ENCODE measurements at regions not wholly inside any gene's neighbourhood (a gene's known extent, or its start where the extent isn't known, plus 50 kb on each side); places are given as distances from the start of the nearest gene placed in this dataset.
"Not testable (repeated sequence)": the region's sequence is repeated elsewhere in the genome, so short reads cannot be mapped to it uniquely, and the experiment has no call there.

GRCh38 chr3:193910886-193911738, 224.8 kb upstream of the HES1 start:
- intact Hi-C loops (cut with micrococcal nuclease) = no loop called here
- peak; percentile 42 for DNase-seq
- ATAC-seq = peak; percentile 39

DNA sequence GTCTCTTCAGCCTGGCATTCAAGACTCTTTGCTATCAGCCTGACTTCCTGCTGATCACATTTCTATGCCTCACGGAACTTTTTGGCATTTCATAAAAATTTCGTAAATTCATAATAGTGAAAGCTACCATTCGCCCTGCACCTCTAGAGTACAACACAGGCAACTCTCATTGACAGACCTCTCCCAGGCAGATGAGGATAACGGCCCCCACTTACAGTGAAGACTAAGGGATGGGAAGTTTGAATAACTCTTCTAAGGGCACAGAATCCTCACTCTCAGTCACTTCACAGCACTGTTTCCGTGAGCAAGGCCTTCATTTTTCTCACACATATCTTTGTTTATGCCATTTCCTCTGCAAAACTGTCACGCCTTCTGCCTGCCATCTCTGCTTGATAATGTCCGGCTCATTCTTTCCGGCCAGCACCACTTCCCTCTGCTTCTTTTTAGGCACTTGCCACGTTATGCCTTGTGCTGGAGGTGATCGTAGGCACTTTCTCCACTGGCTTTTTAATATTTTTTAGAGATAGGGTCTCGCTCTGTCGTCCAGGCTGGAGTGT, 224.1 kb upstream of the HES1 start:
- DNase-seq (no peak), ATAC-seq (no peak)
- intact Hi-C loops (cut with micrococcal nuclease) = no loop called here

GRCh38 chr3:193912621-193913178, 223.2 kb upstream of the HES1 start:
- intact Hi-C loops (cut with micrococcal nuclease) = no loop called here
- no peak for ATAC-seq
- no peak for DNase-seq

DNA sequence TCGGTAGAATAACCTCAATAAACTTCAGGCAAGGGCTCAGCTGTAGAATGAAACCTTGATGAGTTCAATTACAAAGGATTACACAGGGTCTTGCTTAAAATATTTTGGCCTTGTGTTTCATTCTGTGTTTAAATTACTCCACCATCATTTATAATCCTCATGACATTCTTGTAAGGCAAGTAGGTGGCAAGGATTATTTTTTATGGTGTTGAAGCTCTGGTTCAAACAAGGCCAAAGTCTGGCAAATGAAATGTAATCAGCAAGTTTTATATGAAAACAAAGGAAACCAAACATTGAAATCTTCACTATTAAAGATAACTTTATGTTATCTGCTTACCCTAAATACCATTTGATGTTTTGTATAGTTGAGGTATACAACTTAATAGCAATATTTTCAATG, 221.3 kb upstream of the HES1 start:
- intact Hi-C loops (cut with micrococcal nuclease) = no loop called here
- no peak for ATAC-seq
- no peak for DNase-seq

- DNase-seq = no peak
- intact Hi-C loops (cut with micrococcal nuclease) = no loop called here
- ATAC-seq = no peak
Observed at GRCh38 chr3:193915099-193915498, 220.8 kb upstream of the HES1 start.

GRCh38 chr3:193915613-193916012, 220.3 kb upstream of the HES1 start:
- no peak for DNase-seq
- intact Hi-C loops (cut with micrococcal nuclease) = no loop called here
- ATAC-seq = no peak

DNA sequence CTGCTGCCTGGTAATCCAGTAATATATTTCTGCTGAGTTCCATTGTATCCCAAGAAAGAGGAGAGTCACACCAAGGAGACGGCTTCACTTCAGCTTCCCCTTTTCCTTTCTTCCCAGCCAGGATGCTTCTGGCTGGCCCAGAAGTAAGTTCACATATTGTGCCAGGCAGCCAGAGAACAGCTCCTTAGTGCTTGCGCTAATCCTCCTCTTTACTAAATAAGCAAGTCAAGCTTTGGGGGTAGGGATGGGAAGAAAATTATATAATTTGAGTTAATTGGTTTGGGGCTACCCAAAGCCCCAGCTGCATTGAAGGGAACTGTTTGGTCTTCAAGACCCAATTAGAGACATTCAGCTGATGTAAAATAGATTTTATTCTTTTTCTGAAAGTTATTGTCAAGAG, 218.8 kb upstream of the HES1 start:
- DNase-seq (no peak), ATAC-seq (no peak)
- intact Hi-C loops (cut with micrococcal nuclease) = no loop called here

- ATAC-seq (no peak), DNase-seq (no peak)
- intact Hi-C loops (cut with micrococcal nuclease) = no loop called here
Observed at GRCh38 chr3:193921465-193921864, 214.5 kb upstream of the HES1 start.

DNA sequence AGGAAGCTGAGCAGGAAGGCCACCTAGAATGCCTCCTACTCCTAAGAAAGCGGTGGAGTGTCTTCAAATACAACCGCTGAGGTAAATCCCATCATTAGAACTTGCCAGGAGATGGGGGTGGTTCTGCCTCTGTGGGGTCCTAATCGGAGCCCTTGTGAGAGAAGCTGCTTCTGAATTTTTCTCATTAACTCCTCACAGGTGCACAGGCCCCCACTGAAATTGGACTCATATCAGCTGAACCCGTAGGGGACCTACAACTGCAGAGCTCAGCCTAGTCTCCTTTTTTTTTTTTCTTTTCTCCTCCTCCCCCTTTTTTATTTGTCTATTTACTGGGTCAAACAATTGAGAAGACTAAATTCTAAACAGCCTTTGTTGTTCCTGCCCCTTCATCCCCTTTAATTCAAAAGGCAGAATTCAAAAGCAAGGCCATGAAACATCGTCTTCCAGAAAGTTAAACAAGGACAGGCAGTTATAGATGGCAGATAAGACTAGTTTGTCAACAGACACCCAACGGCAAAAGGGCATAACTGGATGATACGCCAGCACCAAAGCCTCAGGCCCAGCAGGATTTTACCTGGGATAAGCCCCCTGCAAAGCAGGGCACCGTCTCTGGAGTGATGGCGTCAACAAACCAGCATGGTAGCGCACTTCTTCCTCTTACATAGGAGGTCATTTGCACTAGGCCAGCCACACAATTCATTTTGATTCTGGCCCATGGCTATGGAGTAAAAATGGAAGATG, 213.7 kb upstream of the HES1 start:
- intact Hi-C loops (cut with micrococcal nuclease) = no loop called here
- no peak for ATAC-seq
- DNase-seq = no peak

DNA sequence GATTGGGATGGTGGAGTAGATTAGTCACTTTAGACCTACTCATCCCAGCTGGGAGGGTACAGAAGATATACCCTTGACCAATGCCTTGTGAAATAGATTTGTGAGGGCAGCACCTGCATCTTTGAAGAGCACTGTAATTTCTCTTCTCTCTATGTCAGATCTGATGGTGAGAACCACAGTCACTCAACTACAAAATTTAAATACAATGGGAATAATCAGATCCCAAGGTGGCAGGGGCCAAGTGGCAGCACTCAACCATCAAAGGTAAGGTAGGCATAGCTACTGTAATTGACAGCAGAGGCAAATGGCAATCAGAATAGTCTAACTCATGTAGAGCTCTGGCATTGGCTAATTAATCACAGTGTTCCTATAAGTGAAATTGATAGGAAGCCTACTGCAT, 212.0 kb upstream of the HES1 start:
- DNase-seq; intact Hi-C loops (cut with micrococcal nuclease); ATAC-seq: not testable (repeated sequence)

DNA sequence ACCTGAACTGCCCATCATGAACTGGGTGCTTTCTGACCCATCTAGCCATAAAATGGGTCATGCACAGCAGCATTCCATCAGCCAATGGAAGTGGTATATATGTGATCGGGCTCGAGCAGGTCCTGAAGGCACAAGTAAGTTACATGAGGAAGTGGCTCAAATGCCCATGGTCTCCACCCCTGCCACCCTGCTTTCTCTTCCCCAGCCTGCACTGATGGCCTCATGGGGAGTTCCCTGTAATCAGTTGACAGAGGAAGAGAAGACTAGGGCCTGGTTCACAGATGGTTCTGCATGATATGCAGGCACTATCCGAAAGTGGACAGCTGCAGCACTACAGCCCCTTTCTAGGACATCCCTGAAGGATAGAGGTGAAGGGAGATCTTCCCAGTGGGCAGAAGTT, 209.9 kb upstream of the HES1 start:
- intact Hi-C loops (cut with micrococcal nuclease); ATAC-seq; DNase-seq: not testable (repeated sequence)

DNA sequence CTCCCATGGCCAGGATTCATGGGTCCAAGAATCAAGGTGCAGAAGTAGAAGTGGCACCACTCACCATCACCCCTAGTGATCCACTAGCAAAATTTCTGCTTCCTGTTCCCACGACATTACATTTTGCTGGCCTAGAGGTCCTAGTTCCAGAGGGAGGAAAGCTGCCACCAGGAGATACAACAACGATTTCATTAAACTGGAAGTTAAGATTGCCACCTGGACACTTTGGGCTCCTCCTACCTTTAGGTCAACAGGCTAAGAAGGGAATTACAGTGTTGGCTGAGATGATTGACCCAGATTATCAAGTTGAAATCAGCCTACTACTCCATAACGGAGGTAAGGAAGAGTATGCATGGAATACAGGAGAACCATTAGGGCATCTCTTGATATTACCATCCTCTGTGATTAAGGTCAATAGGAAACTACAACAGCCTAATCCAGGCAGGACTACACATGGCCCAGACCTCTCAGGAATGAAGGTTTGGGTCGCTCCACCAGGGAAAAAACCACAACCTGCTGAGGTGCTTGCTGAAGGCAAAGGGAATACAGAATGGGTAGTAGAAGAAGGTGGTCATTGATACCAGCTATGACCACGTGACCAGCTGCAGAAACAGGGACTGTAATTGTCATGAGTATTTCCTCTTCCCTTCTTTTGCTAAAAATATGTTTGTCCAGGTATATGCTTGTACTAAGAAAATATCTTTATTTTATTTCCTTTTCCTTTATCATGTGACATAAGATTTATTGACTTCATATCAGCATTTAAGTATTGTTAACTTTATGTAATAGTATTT, 208.3 kb upstream of the HES1 start:
- intact Hi-C loops (cut with micrococcal nuclease); DNase-seq; ATAC-seq: not testable (repeated sequence)

- no peak for DNase-seq
- ATAC-seq = no peak
- intact Hi-C loops (cut with micrococcal nuclease) = no loop called here
Observed at GRCh38 chr3:193928354-193929209, 207.4 kb upstream of the HES1 start.

DNA sequence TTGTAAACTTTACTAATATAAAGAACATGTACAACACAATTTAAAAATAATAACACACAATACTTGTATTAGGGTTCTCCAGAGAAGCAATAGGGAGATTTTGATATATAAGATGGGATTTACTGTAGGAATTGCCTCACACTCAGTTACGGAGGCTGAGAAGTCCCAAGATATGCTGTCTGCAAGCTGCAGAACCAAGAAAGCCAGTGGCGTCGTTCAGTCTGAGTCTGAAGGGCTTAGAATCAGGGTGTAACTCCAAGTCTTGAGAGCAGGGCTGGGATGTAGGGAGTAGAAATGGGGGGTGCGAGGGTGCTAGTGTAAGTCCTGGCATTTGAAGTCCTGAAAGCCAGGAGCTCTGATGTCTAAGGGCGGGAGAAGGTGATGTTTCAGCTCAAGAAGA, 206.6 kb upstream of the HES1 start:
- ATAC-seq (no peak), DNase-seq (no peak)
- intact Hi-C loops (cut with micrococcal nuclease) = no loop called here

DNA sequence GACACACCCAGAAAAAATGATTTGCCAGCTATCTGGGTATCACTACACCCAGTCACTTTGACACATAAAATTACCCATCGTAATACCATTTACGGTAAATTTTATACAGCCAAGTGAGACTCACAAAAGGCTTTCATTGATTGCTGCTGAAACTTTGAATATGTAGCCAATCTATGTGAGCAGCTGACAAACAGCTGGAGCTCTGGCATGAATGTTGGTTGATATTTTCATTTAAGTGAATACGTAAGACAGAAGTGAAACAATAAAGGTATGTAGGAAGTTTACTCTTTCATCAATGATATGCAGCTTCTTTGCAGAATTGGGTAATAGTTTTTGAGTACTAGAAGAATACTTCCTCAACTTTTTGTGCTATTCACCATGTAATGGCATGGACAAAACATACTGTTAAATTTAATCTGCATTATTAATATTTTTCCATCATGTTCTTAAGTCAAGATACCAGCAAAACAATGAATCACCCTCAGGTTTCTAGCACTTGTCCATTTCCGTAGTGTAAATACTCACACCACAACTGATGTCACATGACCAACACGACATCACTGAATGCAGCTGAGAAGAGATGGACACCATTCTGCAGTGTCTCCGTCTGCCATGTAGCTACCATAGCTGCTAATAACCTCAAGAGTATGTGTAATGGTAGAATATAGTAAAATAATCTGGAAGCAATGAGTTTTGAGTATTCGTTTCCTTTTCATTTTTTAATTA, 205.9 kb upstream of the HES1 start:
- intact Hi-C loops (cut with micrococcal nuclease) = no loop called here
- ATAC-seq (no peak), DNase-seq (no peak)

DNA sequence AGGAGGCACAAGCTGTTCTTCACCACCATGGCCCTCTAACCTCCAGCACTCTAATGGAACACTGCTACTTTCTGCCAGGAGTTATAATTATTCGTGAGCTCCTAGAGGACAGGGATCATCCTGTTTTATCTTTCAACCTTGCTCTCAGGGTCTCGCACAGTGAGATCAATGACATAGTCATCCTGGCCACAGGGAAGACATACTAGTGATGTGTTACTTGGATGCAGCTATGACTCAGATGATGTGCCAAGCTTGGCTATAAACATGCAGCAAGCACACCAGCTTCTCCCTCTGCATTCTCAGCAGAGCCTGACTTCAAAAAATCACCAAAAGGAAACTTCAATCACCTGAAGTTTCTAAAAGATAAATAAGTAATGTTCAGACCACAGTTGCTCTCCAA, 203.8 kb upstream of the HES1 start:
- ATAC-seq (no peak), DNase-seq (no peak)
- intact Hi-C loops (cut with micrococcal nuclease) = no loop called here

DNA sequence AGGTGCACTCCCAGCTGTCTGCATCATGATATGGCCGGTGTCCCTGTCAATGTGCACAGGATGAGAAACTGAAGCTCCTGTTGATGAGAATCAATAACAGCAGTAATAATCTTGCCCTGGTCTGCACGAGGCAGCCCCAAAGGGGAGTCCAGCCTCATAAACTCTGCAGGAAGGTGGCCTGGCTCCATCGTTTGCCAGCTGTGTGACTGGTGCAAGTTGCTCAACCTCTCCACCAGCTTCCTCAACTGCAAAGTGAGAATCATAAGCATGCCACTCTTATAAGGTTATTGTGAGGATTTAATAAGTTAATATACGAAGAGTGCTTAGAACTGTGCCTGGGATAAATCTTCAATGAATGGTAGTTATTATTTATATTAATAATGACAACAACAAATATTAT, 203.4 kb upstream of the HES1 start:
- no peak for DNase-seq
- ATAC-seq = no peak
- intact Hi-C loops (cut with micrococcal nuclease) = no loop called here

DNA sequence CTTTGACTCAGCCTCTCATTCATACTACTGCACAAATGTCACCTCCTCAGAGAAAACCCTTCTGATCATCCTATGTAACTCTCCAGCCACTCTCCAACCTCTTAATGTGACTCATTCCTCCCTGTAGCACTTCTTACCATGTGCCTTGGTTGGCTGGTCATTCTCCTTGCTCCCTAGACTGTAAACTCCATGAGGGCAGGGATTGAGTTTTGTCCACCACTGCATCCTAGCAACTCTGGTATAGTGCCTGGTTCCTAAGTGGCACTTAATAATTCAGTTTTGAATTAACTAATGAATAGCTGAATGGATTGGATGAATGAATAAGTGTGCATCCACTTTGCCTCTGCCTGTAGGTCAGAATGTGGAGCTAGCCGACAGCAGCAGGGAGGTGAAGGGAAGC, 202.5 kb upstream of the HES1 start:
- intact Hi-C loops (cut with micrococcal nuclease) = no loop called here
- no peak for DNase-seq
- no peak for ATAC-seq
